Smooth muscle cell (in vitro differentiated cells): ENCODE measurements at regions not wholly inside any gene's neighbourhood (a gene's known extent, or its start where the extent isn't known, plus 50 kb on each side); places are given as distances from the start of the nearest gene placed in this dataset.
"Not testable (repeated sequence)": the region's sequence is repeated elsewhere in the genome, so short reads cannot be mapped to it uniquely, and the experiment has no call there.

Experiments
- DNase-seq: peaks from one replicate; lab custom pipeline; 2025; ENCODE audit not compliant: unreplicated experiment; lab: John Stamatoyannopoulos, UW
- H2AFZ ChIP-seq: fragments of 200-600 bp; sonication (generic); 2 replicates; pipeline ENCODE4 v1.6.0; 2016; ENCODE audit warnings: antibody characterized with exemption, low read depth, mild to moderate bottlenecking
- H3F3A ChIP-seq: fragments of 200-600 bp; sonication (generic); 2 replicates; pipeline ENCODE4 v1.6.0; 2017; ENCODE audit warnings: antibody characterized with exemption, low read depth
- H3K27ac ChIP-seq: fragments of 200-600 bp; sonication (generic); 2 replicates; pipeline ENCODE4 v1.5.1; 2016; ENCODE audit warnings: low read depth, mild to moderate bottlenecking
- H3K27me3 ChIP-seq: fragments of 200-600 bp; sonication (generic); 2 replicates; pipeline ENCODE4 v1.6.1; 2016; ENCODE audit warnings: low read depth, mild to moderate bottlenecking
- H3K36me3 ChIP-seq: fragments of 200-600 bp; sonication (generic); 2 replicates; pipeline ENCODE4 v1.5.1; 2016; ENCODE audit warnings: low read depth
- H3K4me1 ChIP-seq: fragments of 200-600 bp; sonication (generic); 2 replicates; pipeline ENCODE4 v1.5.1; 2016; ENCODE audit warnings: low read depth
- H3K4me2 ChIP-seq: fragments of 200-600 bp; sonication (generic); 2 replicates; pipeline ENCODE4 v1.6.0; 2016; ENCODE audit warnings: mild to moderate bottlenecking
- H3K4me3 ChIP-seq: fragments of 200-600 bp; sonication (generic); 2 replicates; pipeline ENCODE4 v1.5.1; 2016; ENCODE audit warnings: mild to moderate bottlenecking
- H3K79me2 ChIP-seq: fragments of 200-600 bp; sonication (generic); 2 replicates; pipeline ENCODE4 v1.6.0; 2016; ENCODE audit warnings: low read depth, mild to moderate bottlenecking
- H3K9ac ChIP-seq: fragments of 200-600 bp; sonication (generic); 2 replicates; pipeline ENCODE4 v1.6.0; 2016; ENCODE audit warnings: low read depth
- H3K9me3 ChIP-seq: fragments of 200-600 bp; sonication (generic); replicated peaks from 2 replicates; pipeline ENCODE4 v1.5.1; 2016; ENCODE audit warnings: low read depth
- H4K20me1 ChIP-seq: fragments of 200-600 bp; sonication (generic); 2 replicates; pipeline ENCODE4 v1.6.0; 2016; ENCODE audit warnings: low read depth
- WGBS: methylation state at CpG from one replicate; pipeline ENCODE4 v1.1.7; 2016; ENCODE audit warnings: low lambda C conversion rate; 5-methylcytosine and 5-hydroxymethylcytosine counted together
- TF ChIP-seq, protein P1 (sequence below): fragments of 200-600 bp; sonication (generic); IDR thresholded peaks from 2 replicates; pipeline ENCODE4 v1.5.1; 2017; ENCODE audit warnings: borderline replicate concordance, mild to moderate bottlenecking, antibody characterized with exemption; ENCODE audit not compliant: insufficient read depth, poor library complexity, severe bottlenecking

- H3K36me3 ChIP-seq: no peaks in the 10 kb centered on the region
- DNase-seq: no peak
- H4K20me1 ChIP-seq: no peaks in the 10 kb centered on the region
- H2AFZ ChIP-seq: no peak overlapping the region
- H3K4me2 ChIP-seq: no peak overlapping the region
- H3K4me1 ChIP-seq: no peaks in the 10 kb centered on the region
- WGBS: 83% methylated on average over 12 of the region's 12 CpGs
- H3K4me3 ChIP-seq: no peak overlapping the region
- TF ChIP-seq, protein P1, sequence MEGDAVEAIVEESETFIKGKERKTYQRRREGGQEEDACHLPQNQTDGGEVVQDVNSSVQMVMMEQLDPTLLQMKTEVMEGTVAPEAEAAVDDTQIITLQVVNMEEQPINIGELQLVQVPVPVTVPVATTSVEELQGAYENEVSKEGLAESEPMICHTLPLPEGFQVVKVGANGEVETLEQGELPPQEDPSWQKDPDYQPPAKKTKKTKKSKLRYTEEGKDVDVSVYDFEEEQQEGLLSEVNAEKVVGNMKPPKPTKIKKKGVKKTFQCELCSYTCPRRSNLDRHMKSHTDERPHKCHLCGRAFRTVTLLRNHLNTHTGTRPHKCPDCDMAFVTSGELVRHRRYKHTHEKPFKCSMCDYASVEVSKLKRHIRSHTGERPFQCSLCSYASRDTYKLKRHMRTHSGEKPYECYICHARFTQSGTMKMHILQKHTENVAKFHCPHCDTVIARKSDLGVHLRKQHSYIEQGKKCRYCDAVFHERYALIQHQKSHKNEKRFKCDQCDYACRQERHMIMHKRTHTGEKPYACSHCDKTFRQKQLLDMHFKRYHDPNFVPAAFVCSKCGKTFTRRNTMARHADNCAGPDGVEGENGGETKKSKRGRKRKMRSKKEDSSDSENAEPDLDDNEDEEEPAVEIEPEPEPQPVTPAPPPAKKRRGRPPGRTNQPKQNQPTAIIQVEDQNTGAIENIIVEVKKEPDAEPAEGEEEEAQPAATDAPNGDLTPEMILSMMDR: no peak
- H3K9me3 ChIP-seq: no peaks in the 10 kb centered on the region
- no peaks in the 10 kb centered on the region for H3K79me2 ChIP-seq
- H3K27ac ChIP-seq: no peak overlapping the region
- peaks cover 7% of the 10 kb centered on the region for H3F3A ChIP-seq
- H3K27me3 ChIP-seq: no peaks in the 10 kb centered on the region
- H3K9ac ChIP-seq: no peak overlapping the region
Measured at GRCh38 chr22:49392841-49393510, 434.7 kb downstream of the BRD1 start.

DNA sequence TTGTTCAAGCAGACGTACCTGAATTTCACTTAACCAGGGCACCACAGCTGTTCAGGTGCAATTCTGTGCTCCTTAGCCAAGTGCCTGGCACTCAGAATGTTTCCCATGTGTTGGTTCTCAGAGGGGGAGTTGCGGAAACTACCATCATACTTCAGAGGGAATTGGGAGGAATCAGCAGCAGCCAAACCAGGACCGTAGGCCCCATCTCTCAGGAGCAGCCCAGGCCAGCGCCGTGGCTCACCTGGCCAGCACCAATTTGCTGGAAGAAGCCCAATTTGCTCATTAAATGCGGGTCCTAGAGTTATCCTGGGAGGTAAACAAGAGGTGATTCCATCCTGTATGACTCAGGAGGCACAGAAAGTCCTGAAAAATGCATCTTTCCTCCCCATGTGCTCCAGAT, 435.4 kb downstream of the BRD1 start:
- WGBS: 89% methylated on average over 6 of the region's 6 CpGs
- DNase-seq: no peak
- no peak overlapping the region for H3K9ac ChIP-seq
- no peaks in the 10 kb centered on the region for H4K20me1 ChIP-seq
- no peak overlapping the region for H3K27ac ChIP-seq
- no peak overlapping the region for H3K4me3 ChIP-seq
- no peaks in the 10 kb centered on the region for H3K4me1 ChIP-seq
- no peaks in the 10 kb centered on the region for H3K79me2 ChIP-seq
- no peak overlapping the region for H3K4me2 ChIP-seq
- no peak overlapping the region for H2AFZ ChIP-seq
- no peaks in the 10 kb centered on the region for H3K9me3 ChIP-seq
- peaks cover 7% of the 10 kb centered on the region for H3F3A ChIP-seq
- no peaks in the 10 kb centered on the region for H3K36me3 ChIP-seq
- no peaks in the 10 kb centered on the region for H3K27me3 ChIP-seq
- TF ChIP-seq, protein P1: no peak

GRCh38 chr22:49391436-49391835, 436.2 kb downstream of the BRD1 start:
- H3K4me2 ChIP-seq: no peak overlapping the region
- H3F3A ChIP-seq: peaks cover 11% of the 10 kb centered on the region
- no peaks in the 10 kb centered on the region for H3K9me3 ChIP-seq
- no peaks in the 10 kb centered on the region for H3K4me1 ChIP-seq
- WGBS: 98% methylated on average over 18 of the region's 18 CpGs
- H3K36me3 ChIP-seq: no peaks in the 10 kb centered on the region
- no peak for DNase-seq
- no peaks in the 10 kb centered on the region for H4K20me1 ChIP-seq
- TF ChIP-seq, protein P1: no peak
- no peaks in the 10 kb centered on the region for H3K27me3 ChIP-seq
- no peak overlapping the region for H3K4me3 ChIP-seq
- no peak overlapping the region for H3K9ac ChIP-seq
- no peaks in the 10 kb centered on the region for H3K79me2 ChIP-seq
- no peak overlapping the region for H3K27ac ChIP-seq
- no peak overlapping the region for H2AFZ ChIP-seq

DNA sequence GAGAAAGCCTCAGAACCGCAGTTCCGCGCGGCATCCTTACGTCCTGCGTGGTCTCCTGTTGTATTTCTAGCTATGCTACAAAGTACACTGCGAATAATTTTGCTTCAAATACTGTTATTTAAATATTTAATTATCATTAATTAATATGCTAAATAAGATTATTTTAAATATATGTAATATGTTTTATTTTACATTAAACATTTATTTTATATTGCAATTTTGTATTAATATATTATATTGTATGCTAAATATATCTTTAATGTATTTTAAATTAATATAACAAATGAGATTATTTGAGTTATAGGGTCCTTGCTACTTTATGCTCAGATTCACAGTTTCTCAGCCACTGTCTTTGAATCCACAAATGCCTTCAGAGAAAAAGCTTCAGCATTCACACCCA, 436.7 kb downstream of the BRD1 start:
- H4K20me1 ChIP-seq: no peaks in the 10 kb centered on the region

DNA sequence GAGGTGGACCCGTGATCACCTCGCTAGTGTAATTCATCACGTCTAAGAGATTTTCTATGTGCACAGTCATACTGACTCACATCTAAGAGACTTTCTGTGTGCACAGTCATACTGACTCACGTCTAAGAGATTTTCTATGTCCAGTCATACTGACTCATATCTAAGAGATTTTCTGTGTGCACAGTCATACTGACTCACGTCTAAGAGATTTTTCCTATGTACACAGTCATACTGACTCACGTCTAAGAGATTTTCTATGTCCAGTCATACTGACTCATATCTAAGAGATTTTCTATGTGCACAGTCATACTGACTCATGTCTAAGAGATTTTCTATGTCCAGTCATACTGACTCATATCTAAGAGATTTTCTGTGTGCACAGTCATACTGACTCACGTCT, 443.8 kb downstream of the BRD1 start:
- H3K27me3 ChIP-seq: not testable (repeated sequence)

More for the DNA sequence above, 436.7 kb downstream of the BRD1 start:
- Histone ChIP-seq H3K79me2 (no peaks in the 10 kb centered on the region), H3F3A (peaks cover 11% of the 10 kb centered on the region), H3K4me1 (no peaks in the 10 kb centered on the region), H2AFZ (no peak overlapping the region), H3K4me2 (no peak overlapping the region), H3K9ac (no peak overlapping the region), H3K27me3 (no peaks in the 10 kb centered on the region), H3K4me3 (no peak overlapping the region), H3K9me3 (no peaks in the 10 kb centered on the region), H3K36me3 (no peaks in the 10 kb centered on the region), H3K27ac (no peak overlapping the region)
- DNase-seq: no peak
- TF ChIP-seq, protein P1: no peak
- WGBS: 96% methylated on average over 7 of the region's 7 CpGs

More for the DNA sequence above, 443.8 kb downstream of the BRD1 start:
- H3K4me1 ChIP-seq, H3K9me3 ChIP-seq, H4K20me1 ChIP-seq, DNase-seq, H2AFZ ChIP-seq, H3K4me3 ChIP-seq, H3K4me2 ChIP-seq, H3K79me2 ChIP-seq, H3K36me3 ChIP-seq, H3K9ac ChIP-seq: not testable (repeated sequence)
- H3F3A ChIP-seq: peaks cover 20% of the 10 kb centered on the region
- H3K27ac ChIP-seq: peak overlapping the region; percentile 77
- WGBS: 64% methylated on average over 6 of the region's 7 CpGs
